Spleen (tissue), 11 donors: ENCODE measurements at regions not wholly inside any gene's neighbourhood (a gene's known extent, or its start where the extent isn't known, plus 50 kb on each side); places are given as distances from the start of the nearest gene placed in this dataset.

ENCODE experiments used
- DNase-seq: peaks from one replicate; pipeline ENCODE4 v3.0.0-alpha.2; 2020
- H3K27ac ChIP-seq, 8 donors: fragments of 200-600 bp; sonication (generic) in 7 of 8; 1 replicate in 4 of 8; 2 replicates in 4 of 8; pipeline versions ENCODE4 v1.5.0 to v1.8.0; 2016 to 2021; ENCODE audit warnings: inconsistent platforms in 4 of 8, mild to moderate bottlenecking in 4 of 8, moderate library complexity in 1 of 8
- H3K27me3 ChIP-seq, 7 donors: fragments of 200-600 bp; sonication (generic) in 6 of 7; replicated peaks in 1 of 7; 1 replicate in 4 of 7; 2 replicates in 3 of 7; pipeline versions ENCODE4 v1.5.0 to v1.8.0; 2016 to 2021; ENCODE audit warnings: inconsistent platforms in 3 of 7, mild to moderate bottlenecking in 1 of 7
- H3K36me3 ChIP-seq, 6 donors: fragments of 200-600 bp; sonication (generic) in 5 of 6; 1 replicate in 4 of 6; 2 replicates in 2 of 6; pipeline versions ENCODE4 v1.5.0 to v1.8.0; 2016 to 2021; ENCODE audit warnings: inconsistent platforms in 2 of 6
- H3K4me1 ChIP-seq, 6 donors: fragments of 200-600 bp; sonication (generic) in 5 of 6; 1 replicate in 3 of 6; 2 replicates in 3 of 6; pipeline versions ENCODE4 v1.5.0 to v1.8.0; 2016 to 2021; ENCODE audit warnings: inconsistent platforms in 3 of 6
- H3K4me3 ChIP-seq, 8 donors: fragments of 200-600 bp; sonication (generic) in 7 of 8; 1 replicate in 4 of 8; 2 replicates in 4 of 8; pipeline versions ENCODE4 v1.5.0 to v1.8.0; 2016 to 2021; ENCODE audit warnings: inconsistent platforms in 4 of 8, mild to moderate bottlenecking in 4 of 8, moderate library complexity in 2 of 8
- H3K9me3 ChIP-seq, 8 donors: fragments of 200-600 bp; sonication (generic) in 7 of 8; 1 replicate in 4 of 8; 2 replicates in 4 of 8; pipeline versions ENCODE4 v1.5.0 to v1.8.0; 2016 to 2021; ENCODE audit warnings: inconsistent platforms in 4 of 8
- CTCF ChIP-seq, 11 experiments: fragments of 200-600 bp in 7 of 11; fragments of 450-650 bp in 4 of 11; sonication (generic) in 4 of 11; IDR thresholded peaks in 8 of 11; conservative IDR thresholded peaks in 3 of 11; 1 replicate in 7 of 11; 2 replicates in 4 of 11; pipeline versions ENCODE4 v1.4.0 to v1.8.0; 2016 to 2021; ENCODE audit warnings: antibody characterized with exemption in 11 of 11, inconsistent platforms in 4 of 11, mild to moderate bottlenecking in 1 of 11
- POLR2A ChIP-seq, 3 donors: fragments of 450-650 bp; IDR thresholded peaks; one replicate each; pipeline ENCODE4 v1.5.1; 2017; ENCODE audit warnings: antibody characterized with exemption in 3 of 3, mild to moderate bottlenecking in 1 of 3
- POLR2AphosphoS5 ChIP-seq, 3 donors: sonication (generic); formaldehyde crosslinking; IDR thresholded peaks; one replicate each; pipeline ENCODE4 v1.5.1; 2017; ENCODE audit warnings: antibody characterized with exemption in 3 of 3
- WGBS, 5 donors: extraction: QIAGEN DNeasy Blood & Tissue Kit in 3 of 5; methylation state at CpG; one replicate each; pipeline versions ENCODE4 v1.1.5 to v1.1.7; 2013 to 2018; 5-methylcytosine and 5-hydroxymethylcytosine counted together
- intact Hi-C: fragments of 100-400 bp; cut with DNase I; formaldehyde crosslinking; loops from one replicate; pipeline ENCODE4 v1.15.0; 2023; ENCODE audit warnings: low total_unique reads
- donor health status: healthy with polysubstance abuse.
- donor health status: DM: no; HTN: no; CAD: no; lungs with moderate emphysema.
- donor health status: DM: no; HTN: no; CAD: no.
- donor health status: Bipolar disorder and iron deficiency.
- donor health status: healthy.
- donor health status: DM: no; HTN: no; CAD: no.
- donor health status: DM: yes; HTN: yes; CAD: no.

GRCh38 chr1:14062669-14063068, 362.7 kb downstream of the PRDM2 start:
- TF ChIP-seq CTCF (IDR thresholded peaks at IDR 0.05 in 8 of 11, conservative IDR thresholded peaks at IDR 0.05 in 3 of 11) (no peak), POLR2A (IDR thresholded peaks at IDR 0.05) (no peak), POLR2AphosphoS5 (IDR thresholded peaks at IDR 0.05) (no peak)
- 67 to 76% (median 73%) methylated on average over 4 of the region's 4 CpGs for WGBS, 5 donors

GRCh38 chr1:14064649-14065442, 364.9 kb downstream of the PRDM2 start:
- Histone ChIP-seq H3K9me3 (no peaks in the 10 kb centered on the region), H3K36me3 (no peaks in the 10 kb centered on the region), H3K4me1 (no peaks in the 10 kb centered on the region), H3K27ac (no peak overlapping the region), H3K4me3 (no peak overlapping the region), H3K27me3 (peaks cover 0 to 21% (median 0%) of the 10 kb centered on the region in 7 donors)
- no peak for DNase-seq
- 71 to 82% (median 74%) methylated on average over 14 of the region's 14 CpGs for WGBS, 5 donors
- TF ChIP-seq POLR2A (IDR thresholded peaks at IDR 0.05) (no peak), POLR2AphosphoS5 (IDR thresholded peaks at IDR 0.05) (no peak), CTCF (IDR thresholded peaks at IDR 0.05 in 8 of 11, conservative IDR thresholded peaks at IDR 0.05 in 3 of 11) (no peak)
- intact Hi-C loops, result no loop called here

More at GRCh38 chr1:14062669-14063068, 362.7 kb downstream of the PRDM2 start:
- Histone ChIP-seq H3K9me3 (peaks cover 0 to 15% (median 2%) of the 10 kb centered on the region in 8 donors), H3K4me1 (no peaks in the 10 kb centered on the region), H3K27me3 (peaks cover 0 to 11% (median 0%) of the 10 kb centered on the region in 7 donors), H3K4me3 (no peak overlapping the region), H3K27ac (no peak overlapping the region), H3K36me3 (no peaks in the 10 kb centered on the region)
- intact Hi-C loops, result no loop called here
- no peak for DNase-seq

- WGBS, 5 donors, result 88 to 96% (median 89%) methylated on average over 6 of the region's 6 CpGs
- no peak overlapping the region for H3K27ac ChIP-seq
- intact Hi-C loops, result no loop called here
- no peaks in the 10 kb centered on the region for H3K9me3 ChIP-seq
- DNase-seq, result no peak
- no peaks in the 10 kb centered on the region for H3K36me3 ChIP-seq
- H3K27me3 ChIP-seq, result peaks cover 0 to 21% (median 0%) of the 10 kb centered on the region in 7 donors
- no peak overlapping the region for H3K4me3 ChIP-seq
- TF ChIP-seq POLR2AphosphoS5 (IDR thresholded peaks at IDR 0.05) (no peak), CTCF (IDR thresholded peaks at IDR 0.05 in 8 of 11, conservative IDR thresholded peaks at IDR 0.05 in 3 of 11) (no peak), POLR2A (IDR thresholded peaks at IDR 0.05) (no peak)
- H3K4me1 ChIP-seq, result no peaks in the 10 kb centered on the region
Measured at GRCh38 chr1:14065486-14065885, 365.5 kb downstream of the PRDM2 start.

GRCh38 chr1:14067036-14067435, 367.0 kb downstream of the PRDM2 start:
- peaks cover 0 to 21% (median 0%) of the 10 kb centered on the region in 7 donors for H3K27me3 ChIP-seq
- intact Hi-C loops, result no loop called here
- no peak for DNase-seq
- no peak overlapping the region for H3K4me3 ChIP-seq
- WGBS, 5 donors, result 83 to 91% (median 91%) methylated on average over 5 of the region's 5 CpGs
- H3K36me3 ChIP-seq, result no peaks in the 10 kb centered on the region
- TF ChIP-seq POLR2AphosphoS5 (IDR thresholded peaks at IDR 0.05), result no peak
- no peak for TF ChIP-seq CTCF (IDR thresholded peaks at IDR 0.05 in 8 of 11, conservative IDR thresholded peaks at IDR 0.05 in 3 of 11)
- TF ChIP-seq POLR2A (IDR thresholded peaks at IDR 0.05), result no peak
- no peaks in the 10 kb centered on the region for H3K9me3 ChIP-seq
- no peak overlapping the region for H3K27ac ChIP-seq
- H3K4me1 ChIP-seq, result no peaks in the 10 kb centered on the region
